GM21390 (cell line): ENCODE measurements at regions not wholly inside any gene's neighbourhood (a gene's known extent, or its start where the extent isn't known, plus 50 kb on each side); places are given as distances from the start of the nearest gene placed in this dataset.
"Not testable (repeated sequence)": the region's sequence is repeated elsewhere in the genome, so short reads cannot be mapped to it uniquely, and the experiment has no call there.

Experiments
- ATAC-seq: cut with Tn5 transposase; IDR thresholded peaks from one replicate; pipeline ENCODE4 v1.9.1; 2021; ENCODE audit not compliant: unreplicated experiment

GRCh38 chr10:4639960-4640359 is 186.0 kb upstream of the AKR1E2 start:
- no peak for ATAC-seq

GRCh38 chr10:4638099-4638498 is 187.9 kb upstream of the AKR1E2 start:
- ATAC-seq: no peak

- ATAC-seq: no peak
These were observed 188.3 kb upstream of the AKR1E2 start for GRCh38 chr10:4637657-4638056.

- ATAC-seq: no peak
These were observed 190.1 kb upstream of the AKR1E2 start for GRCh38 chr10:4635883-4636282.

GRCh38 chr10:4635388-4635787 is 190.6 kb upstream of the AKR1E2 start:
- ATAC-seq: no peak

- no peak for ATAC-seq
These were observed 192.2 kb upstream of the AKR1E2 start for GRCh38 chr10:4633776-4634175.

GRCh38 chr10:4633186-4633585 is 192.8 kb upstream of the AKR1E2 start:
- ATAC-seq: no peak

- no peak for ATAC-seq
These were observed 193.2 kb upstream of the AKR1E2 start for GRCh38 chr10:4632757-4633156.

- no peak for ATAC-seq
These were observed 199.1 kb upstream of the AKR1E2 start for GRCh38 chr10:4626919-4627318.

- ATAC-seq: no peak
These were observed 202.1 kb upstream of the AKR1E2 start for GRCh38 chr10:4623757-4624420.

- peak; percentile 65 for ATAC-seq
These were observed 202.8 kb upstream of the AKR1E2 start for GRCh38 chr10:4623200-4623599.

- ATAC-seq: no peak
These were observed 203.6 kb upstream of the AKR1E2 start for GRCh38 chr10:4622384-4622783.

GRCh38 chr10:4617589-4617988 is 208.4 kb upstream of the AKR1E2 start:
- no peak for ATAC-seq

GRCh38 chr10:4615042-4615441 is 211.0 kb upstream of the AKR1E2 start:
- ATAC-seq: no peak

GRCh38 chr10:4609251-4609650 is 216.8 kb upstream of the AKR1E2 start:
- no peak for ATAC-seq

GRCh38 chr10:4607681-4608080 is 218.3 kb upstream of the AKR1E2 start:
- ATAC-seq: no peak

GRCh38 chr10:4606856-4607636 is 219.0 kb upstream of the AKR1E2 start:
- ATAC-seq: no peak

GRCh38 chr10:4602764-4603491 is 223.1 kb upstream of the AKR1E2 start:
- ATAC-seq: no peak

- no peak for ATAC-seq
These were observed 226.5 kb upstream of the AKR1E2 start for GRCh38 chr10:4599471-4599870.

GRCh38 chr10:4597898-4598297 is 228.1 kb upstream of the AKR1E2 start:
- ATAC-seq: not testable (repeated sequence)

GRCh38 chr10:4596951-4597350 is 229.1 kb upstream of the AKR1E2 start:
- no peak for ATAC-seq
